ENCODE measurements at regions not wholly inside any gene's neighbourhood (a gene's known extent, or its start where the extent isn't known, plus 50 kb on each side); places are given as distances from the start of the nearest gene placed in this dataset.

- DNase-seq (ENCODE audit: low read depth in 2 of 2): no peak
Measured at GRCh38 chr5:8239198-8239597, 370.2 kb downstream of the MTRR start.

GRCh38 chr5:8239646-8240045 lies 370.7 kb downstream of the MTRR start:
- no peak for DNase-seq (ENCODE audit: low read depth in 2 of 2)

- no peak for DNase-seq (ENCODE audit: low read depth in 2 of 2)
Measured at GRCh38 chr5:8241076-8241475, 372.1 kb downstream of the MTRR start.

GRCh38 chr5:8241558-8241957 lies 372.6 kb downstream of the MTRR start:
- no peak for DNase-seq (ENCODE audit: low read depth in 2 of 2)

- DNase-seq (ENCODE audit: low read depth in 2 of 2): no peak
Measured at GRCh38 chr5:8247049-8247899, 378.3 kb downstream of the MTRR start.

GRCh38 chr5:8253376-8253775 lies 384.4 kb downstream of the MTRR start:
- no peak for DNase-seq (ENCODE audit: low read depth in 2 of 2)

- no peak for DNase-seq (ENCODE audit: low read depth in 2 of 2)
Measured at GRCh38 chr5:8254674-8255073, 385.7 kb downstream of the MTRR start.

- no peak for DNase-seq (ENCODE audit: low read depth in 2 of 2)
Measured at GRCh38 chr5:8258801-8259200, 389.9 kb downstream of the MTRR start.

GRCh38 chr5:8270246-8270645 lies 401.3 kb downstream of the MTRR start:
- no peak for DNase-seq (ENCODE audit: low read depth in 2 of 2)

- no peak for DNase-seq (ENCODE audit: low read depth in 2 of 2)
Measured at GRCh38 chr5:8280711-8281363, 411.9 kb downstream of the MTRR start.

GRCh38 chr5:8288334-8288733 lies 419.4 kb downstream of the MTRR start:
- no peak for DNase-seq (ENCODE audit: low read depth in 2 of 2)

- no peak for DNase-seq (ENCODE audit: low read depth in 2 of 2)
Measured at GRCh38 chr5:8288897-8289516, 420.1 kb downstream of the MTRR start.

- DNase-seq (ENCODE audit: low read depth in 2 of 2): no peak
Measured at GRCh38 chr5:8289779-8290178, 420.8 kb downstream of the MTRR start.

GRCh38 chr5:8290721-8291120 lies 421.8 kb downstream of the MTRR start:
- no peak for DNase-seq (ENCODE audit: low read depth in 2 of 2)

- no peak for DNase-seq (ENCODE audit: low read depth in 2 of 2)
Measured at GRCh38 chr5:8291641-8292040, 422.7 kb downstream of the MTRR start.

- no peak for DNase-seq (ENCODE audit: low read depth in 2 of 2)
Measured at GRCh38 chr5:8295141-8295540, 426.2 kb downstream of the MTRR start.

- DNase-seq (ENCODE audit: low read depth in 2 of 2): no peak
Measured at GRCh38 chr5:8299716-8300115, 430.8 kb downstream of the MTRR start.

GRCh38 chr5:8304341-8304740 lies 435.4 kb downstream of the MTRR start:
- no peak for DNase-seq (ENCODE audit: low read depth in 2 of 2)

- DNase-seq (ENCODE audit: low read depth in 2 of 2): no peak
Measured at GRCh38 chr5:8306288-8306896, 437.4 kb downstream of the MTRR start.

- no peak for DNase-seq (ENCODE audit: low read depth in 2 of 2)
Measured at GRCh38 chr5:8314965-8315364, 446.0 kb downstream of the MTRR start.

GRCh38 chr5:8316608-8317280 lies 447.8 kb downstream of the MTRR start:
- no peak for DNase-seq (ENCODE audit: low read depth in 2 of 2)

GRCh38 chr5:8317335-8317734 lies 448.4 kb downstream of the MTRR start:
- DNase-seq (ENCODE audit: low read depth in 2 of 2): no peak

Measured in dermis microvascular lymphatic vessel endothelial cell (primary cell).